GM06990 (cell line): ENCODE measurements at regions not wholly inside any gene's neighbourhood (a gene's known extent, or its start where the extent isn't known, plus 50 kb on each side); places are given as distances from the start of the nearest gene placed in this dataset.

Source experiments
- DNase-seq: peaks from one replicate; pipeline ENCODE4 v3.0.0-alpha.2; 2011; ENCODE audit not compliant: insufficient read length; ENCODE audit errors: extremely low read depth
- H3K27me3 ChIP-seq: replicated peaks from 2 replicates; pipeline ENCODE4 v1.6.0; 2011; ENCODE audit warnings: low read length; ENCODE audit not compliant: control insufficient read depth, insufficient read depth
- H3K36me3 ChIP-seq: 2 replicates; pipeline ENCODE4 v1.5.1; 2011; ENCODE audit warnings: low read length; ENCODE audit not compliant: control insufficient read depth, insufficient read depth
- H3K4me3 ChIP-seq: replicated peaks from 2 replicates; pipeline ENCODE4 v1.5.1; 2011; ENCODE audit warnings: low read depth, mild to moderate bottlenecking, control low read depth, low read length
- CTCF ChIP-seq: IDR thresholded peaks from 2 replicates; pipeline ENCODE4 v1.5.1; 2011; ENCODE audit warnings: low read length, control low read depth, mild to moderate bottlenecking, inconsistent platforms; ENCODE audit not compliant: insufficient read depth, poor library complexity, severe bottlenecking

- TF ChIP-seq CTCF: no peak
- H3K4me3 ChIP-seq: no peak overlapping the region
- DNase-seq: no peak
- H3K36me3 ChIP-seq: no peaks in the 10 kb centered on the region
- H3K27me3 ChIP-seq: no peaks in the 10 kb centered on the region
Observed at GRCh38 chr11:130635937-130636630, 187.6 kb downstream of the ADAMTS15 start.

- no peak for TF ChIP-seq CTCF
- H3K27me3 ChIP-seq: no peaks in the 10 kb centered on the region
- no peaks in the 10 kb centered on the region for H3K36me3 ChIP-seq
- no peak overlapping the region for H3K4me3 ChIP-seq
- no peak for DNase-seq
Observed at GRCh38 chr11:130636722-130637464, 188.4 kb downstream of the ADAMTS15 start.

- no peak for DNase-seq
- no peaks in the 10 kb centered on the region for H3K27me3 ChIP-seq
- TF ChIP-seq CTCF: no peak
- no peak overlapping the region for H3K4me3 ChIP-seq
- no peaks in the 10 kb centered on the region for H3K36me3 ChIP-seq
Observed at GRCh38 chr11:130637566-130637965, 189.1 kb downstream of the ADAMTS15 start.

- H3K27me3 ChIP-seq: no peaks in the 10 kb centered on the region
- DNase-seq: no peak
- no peaks in the 10 kb centered on the region for H3K36me3 ChIP-seq
- H3K4me3 ChIP-seq: no peak overlapping the region
- TF ChIP-seq CTCF: no peak
Observed at GRCh38 chr11:130638033-130638432, 189.6 kb downstream of the ADAMTS15 start.

- no peak overlapping the region for H3K4me3 ChIP-seq
- no peaks in the 10 kb centered on the region for H3K36me3 ChIP-seq
- no peak for TF ChIP-seq CTCF
- no peak for DNase-seq
- H3K27me3 ChIP-seq: no peaks in the 10 kb centered on the region
Observed at GRCh38 chr11:130638624-130639023, 190.2 kb downstream of the ADAMTS15 start.
